ENCODE measurements at regions not wholly inside any gene's neighbourhood (a gene's known extent, or its start where the extent isn't known, plus 50 kb on each side); places are given as distances from the start of the nearest gene placed in this dataset.
"Not testable (repeated sequence)": the region's sequence is repeated elsewhere in the genome, so short reads cannot be mapped to it uniquely, and the experiment has no call there.

- DNase-seq (ENCODE audit: low read depth in 4 of 4, low spot score in 3 of 4), result not testable (repeated sequence)
Observed at GRCh38 chr7:4609576-4609975, 72.5 kb upstream of the FOXK1 start.

DNA sequence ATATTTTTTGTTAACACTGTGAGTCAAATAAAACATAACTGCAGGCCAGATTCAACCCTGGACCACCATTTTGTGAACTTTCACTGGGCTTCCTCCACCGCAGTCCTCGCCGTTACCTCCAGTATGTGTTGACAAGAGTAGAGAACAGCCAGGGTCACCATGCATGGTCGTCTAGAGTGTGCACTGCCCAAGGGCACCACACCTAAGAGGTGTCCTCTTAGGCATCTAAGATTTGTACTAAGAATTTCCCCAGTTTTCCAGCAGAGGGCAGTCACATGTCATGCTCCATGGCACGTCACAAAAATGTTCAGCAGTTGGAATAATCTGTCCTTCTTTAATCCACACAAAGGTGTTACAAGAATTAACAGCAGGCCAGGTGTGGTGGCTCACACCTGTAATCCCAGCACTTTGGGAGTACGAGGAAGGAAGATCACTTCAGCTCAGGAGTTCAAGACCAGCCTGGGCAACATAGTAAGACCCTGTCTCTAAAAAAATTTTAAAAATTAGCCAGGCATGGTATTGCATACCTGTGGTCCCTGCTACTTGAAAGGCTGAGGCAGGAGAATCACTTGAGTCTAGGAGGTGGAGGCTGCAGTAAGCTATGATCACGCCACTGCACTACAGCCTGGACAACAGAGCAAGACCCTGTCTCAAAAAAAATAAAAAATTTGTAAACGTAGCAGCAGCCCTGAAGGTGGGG lies 71.2 kb upstream of the FOXK1 start:
- peak in 1 of 4 donors; percentile 53 for DNase-seq (ENCODE audit: low read depth in 4 of 4, low spot score in 3 of 4)

DNA sequence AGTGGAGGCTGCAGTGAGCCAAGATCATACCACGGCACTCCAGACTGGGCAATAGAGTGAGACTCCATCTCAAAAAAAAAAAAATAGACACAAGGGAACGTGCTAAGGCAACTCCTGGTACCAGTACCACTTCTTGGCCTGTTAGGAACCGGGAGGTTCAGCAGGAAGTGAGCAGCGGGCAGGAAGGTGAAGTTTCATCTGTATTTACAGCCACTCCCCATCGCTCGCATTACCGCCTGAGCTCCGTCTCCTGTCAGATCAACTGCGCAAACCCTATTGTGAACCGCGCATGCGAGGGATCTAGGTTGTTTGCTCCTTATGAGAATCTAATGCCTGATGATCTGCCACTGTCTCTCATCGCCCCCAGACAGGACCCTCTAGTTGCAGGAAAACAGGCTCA lies 69.9 kb upstream of the FOXK1 start:
- no peak for DNase-seq (ENCODE audit: low read depth in 4 of 4, low spot score in 3 of 4)

DNA sequence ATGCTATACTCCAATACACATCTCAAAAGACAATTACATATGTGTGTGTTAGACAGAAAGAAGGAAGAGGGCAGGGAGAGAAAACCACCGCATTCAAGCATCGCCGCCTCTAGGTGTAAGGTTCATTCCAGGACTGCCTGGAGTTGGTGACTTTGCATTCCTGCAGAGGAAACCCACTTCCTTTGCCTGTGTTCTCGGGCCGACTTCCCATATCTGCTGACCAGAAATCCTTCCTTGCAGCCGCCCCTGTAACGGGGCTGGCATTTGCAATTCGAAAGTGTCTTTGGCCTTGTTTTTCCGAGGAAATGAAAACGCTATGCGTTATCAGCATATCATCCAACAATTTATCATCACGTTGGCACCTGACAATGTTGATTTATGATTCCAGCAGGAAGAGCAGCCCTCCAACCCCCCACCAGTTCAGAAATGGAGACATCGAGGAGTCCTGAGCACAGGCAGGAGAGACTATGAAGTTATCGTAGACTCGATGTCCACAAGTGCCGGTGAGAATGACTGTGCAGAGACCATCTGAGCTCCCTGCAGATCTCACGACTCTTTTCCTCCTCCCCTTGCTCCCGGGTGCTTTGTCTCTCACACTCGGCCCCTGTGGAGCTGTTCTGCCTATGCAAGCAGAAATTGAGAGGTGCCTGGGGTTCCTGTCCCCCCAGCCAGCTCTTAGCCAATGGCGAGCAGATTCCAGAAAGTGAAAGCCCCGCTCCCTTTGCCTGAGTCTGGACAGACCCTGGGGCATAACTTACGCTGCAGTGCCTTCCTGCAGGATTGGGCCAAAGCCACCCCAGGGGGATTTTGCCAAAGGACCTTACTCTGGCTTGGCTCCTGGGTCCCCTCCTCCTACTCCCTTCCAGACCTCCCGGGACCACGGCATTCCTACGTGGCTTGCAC lies 68.9 kb upstream of the FOXK1 start:
- no peak for DNase-seq (ENCODE audit: low read depth in 4 of 4, low spot score in 3 of 4)

- no peak for DNase-seq (ENCODE audit: low read depth in 4 of 4, low spot score in 3 of 4)
Observed at GRCh38 chr7:4613846-4614548, 68.1 kb upstream of the FOXK1 start.

DNA sequence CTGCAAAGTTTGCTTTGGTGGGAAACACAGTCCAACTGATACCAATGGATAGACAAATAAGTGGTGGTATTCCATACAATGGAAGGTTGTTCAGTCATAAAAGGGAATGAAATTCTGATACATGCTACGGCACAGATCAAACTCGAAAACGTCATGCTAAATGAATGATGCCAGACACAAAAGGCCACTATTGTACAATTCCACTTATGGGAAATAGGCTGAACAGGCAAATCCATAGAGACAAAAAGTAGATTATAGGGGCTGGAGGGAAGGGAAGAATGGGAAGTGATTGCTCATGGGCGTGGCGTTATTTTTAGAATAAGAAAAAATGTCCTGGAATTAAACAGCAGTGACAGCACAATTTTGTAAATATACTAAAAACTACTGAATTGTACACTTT lies 66.0 kb upstream of the FOXK1 start:
- DNase-seq (ENCODE audit: low read depth in 4 of 4, low spot score in 3 of 4), result no peak

GRCh38 chr7:4621396-4621795 lies 60.7 kb upstream of the FOXK1 start:
- DNase-seq (ENCODE audit: low read depth in 4 of 4, low spot score in 3 of 4), result no peak

DNA sequence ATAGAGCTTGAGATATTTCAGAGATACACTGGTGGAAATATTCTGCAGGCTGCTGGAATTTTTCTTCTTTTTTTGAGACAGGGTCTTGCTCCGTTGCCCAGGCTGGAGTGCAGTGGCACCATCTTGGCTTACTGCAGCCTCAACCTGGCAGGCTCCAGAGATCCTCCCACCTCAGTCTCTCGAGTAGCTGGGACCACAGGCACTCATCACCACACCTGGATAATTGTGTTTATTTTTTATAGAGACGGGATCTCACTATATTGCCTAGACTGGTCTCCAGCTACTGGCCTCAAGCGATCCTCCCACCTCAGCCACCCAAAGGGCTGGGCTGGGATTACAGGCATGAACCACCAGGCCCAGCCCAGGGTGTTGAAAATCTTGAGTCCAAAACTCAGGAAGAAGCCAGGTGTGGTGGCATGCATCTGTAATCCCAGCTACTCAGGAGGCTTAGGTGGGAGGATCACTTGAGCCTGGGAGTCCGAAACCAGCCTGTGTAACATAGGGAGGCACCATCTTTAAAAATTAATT lies 55.7 kb upstream of the FOXK1 start:
- DNase-seq (ENCODE audit: low read depth in 4 of 4, low spot score in 3 of 4), result no peak

DNA sequence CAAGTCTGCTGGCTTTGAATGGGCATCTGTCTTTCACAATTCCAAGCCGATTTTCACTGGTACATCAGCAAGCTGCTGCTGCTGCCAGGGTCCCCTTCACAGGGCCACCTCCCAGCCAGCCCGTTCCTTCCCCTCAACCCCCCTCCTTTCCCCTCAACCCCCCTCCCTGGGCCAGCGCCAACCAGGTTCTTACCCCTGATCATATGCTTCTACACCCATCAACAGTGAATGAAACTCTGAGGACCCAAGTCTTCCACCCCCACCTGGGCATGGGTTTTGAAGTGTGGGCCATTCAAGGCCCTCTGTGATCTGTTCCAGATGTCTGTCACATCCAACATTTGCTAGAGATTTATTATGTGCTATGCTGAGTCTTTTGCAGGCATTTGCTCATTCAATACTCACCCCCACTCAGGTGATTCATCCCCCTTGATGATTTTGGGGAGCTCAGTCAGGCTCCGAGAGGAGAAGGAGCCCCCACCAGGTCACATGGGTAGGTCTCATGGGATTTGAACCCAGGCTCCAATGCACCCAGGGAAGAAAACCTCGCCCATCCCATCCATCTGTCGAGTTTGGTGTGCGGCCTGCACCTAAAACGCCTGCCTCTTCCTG lies 52.7 kb upstream of the FOXK1 start:
- no peak for DNase-seq (ENCODE audit: low read depth in 4 of 4, low spot score in 3 of 4)

- DNase-seq (ENCODE audit: low read depth in 4 of 4, low spot score in 3 of 4), result peak in 1 of 4 donors; percentile 68
Observed at GRCh38 chr7:4631380-4632179, 50.5 kb upstream of the FOXK1 start.
